ENCODE measurements at regions not wholly inside any gene's neighbourhood (a gene's known extent, or its start where the extent isn't known, plus 50 kb on each side); places are given as distances from the start of the nearest gene placed in this dataset.

GRCh38 chr1:239212811-239213220 is 173.6 kb upstream of the CHRM3 start:
- no peak for TF ChIP-seq CTCF (tag by site-specific recombination; IDR thresholded peaks at IDR 0.05)
- no peak for TF ChIP-seq ZNF398 (tag by site-specific recombination; IDR thresholded peaks at IDR 0.05)
- no peak for TF ChIP-seq ZNF626 (tag by site-specific recombination; IDR thresholded peaks at IDR 0.05)
- no peak for TF ChIP-seq ZNF664 (tag by site-specific recombination; IDR thresholded peaks at IDR 0.05)
- TF ChIP-seq ZNF23 (tag by site-specific recombination; IDR thresholded peaks at IDR 0.05; ENCODE audit: borderline replicate concordance), result no peak
- no peak for TF ChIP-seq ZNF792 (tag by site-specific recombination; IDR thresholded peaks at IDR 0.05)
- TF ChIP-seq OVOL3 (tag by site-specific recombination; IDR thresholded peaks at IDR 0.05), result no peak
- no peak for TF ChIP-seq REST (tag by site-specific recombination; IDR thresholded peaks at IDR 0.05)
- no peak for TF ChIP-seq ZNF837 (tag by site-specific recombination; IDR thresholded peaks at IDR 0.05)
- no peak for TF ChIP-seq PRDM4 (tag by site-specific recombination; IDR thresholded peaks at IDR 0.05)
- TF ChIP-seq BCL11A (tag by site-specific recombination; IDR thresholded peaks at IDR 0.05; ENCODE audit: low read depth), result no peak
- TF ChIP-seq ZNF707 (tag by site-specific recombination; IDR thresholded peaks at IDR 0.05), result no peak
- TF ChIP-seq ZNF214 (tag by site-specific recombination; IDR thresholded peaks at IDR 0.05; ENCODE audit: borderline replicate concordance), result no peak
- TF ChIP-seq ZNF560 (tag by site-specific recombination; IDR thresholded peaks at IDR 0.05; ENCODE audit: borderline replicate concordance), result no peak
